NCI-H128 (cell line): ENCODE measurements at regions not wholly inside any gene's neighbourhood (a gene's known extent, or its start where the extent isn't known, plus 50 kb on each side); places are given as distances from the start of the nearest gene placed in this dataset.
"Not testable (repeated sequence)": the region's sequence is repeated elsewhere in the genome, so short reads cannot be mapped to it uniquely, and the experiment has no call there.

Source experiments
- DNase-seq: peaks from one replicate; lab custom pipeline; 2025; ENCODE audit not compliant: unreplicated experiment; lab: John Stamatoyannopoulos, UW

- no peak for DNase-seq
These were observed 110.6 kb upstream of the MEF2A start for GRCh38 chr15:99454941-99455788.

DNA sequence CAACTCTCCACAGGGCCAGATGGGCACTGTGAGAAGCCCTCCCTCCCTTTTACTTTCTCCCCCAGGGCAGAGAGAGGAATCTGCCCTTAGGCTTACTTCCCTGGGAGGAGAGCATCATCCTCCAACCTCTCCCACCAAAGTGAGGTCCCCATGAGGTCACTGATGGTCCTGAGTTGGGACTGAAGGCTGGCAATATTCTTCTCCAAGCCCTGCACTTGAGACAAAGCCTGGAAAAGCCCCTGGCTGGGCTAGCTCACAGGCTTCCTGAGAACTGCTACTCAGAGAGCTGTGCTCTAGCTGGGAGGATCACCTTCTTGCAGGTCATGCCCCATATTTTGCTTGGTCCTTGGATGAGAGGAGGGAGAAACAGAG lies 110.0 kb upstream of the MEF2A start:
- no peak for DNase-seq

- DNase-seq = no peak
These were observed 101.6 kb upstream of the MEF2A start for GRCh38 chr15:99464137-99464536.

GRCh38 chr15:99466701-99467337 lies 99.0 kb upstream of the MEF2A start:
- no peak for DNase-seq

GRCh38 chr15:99467338-99467720 lies 98.5 kb upstream of the MEF2A start:
- DNase-seq = no peak

GRCh38 chr15:99467853-99468464 lies 97.8 kb upstream of the MEF2A start:
- no peak for DNase-seq

DNA sequence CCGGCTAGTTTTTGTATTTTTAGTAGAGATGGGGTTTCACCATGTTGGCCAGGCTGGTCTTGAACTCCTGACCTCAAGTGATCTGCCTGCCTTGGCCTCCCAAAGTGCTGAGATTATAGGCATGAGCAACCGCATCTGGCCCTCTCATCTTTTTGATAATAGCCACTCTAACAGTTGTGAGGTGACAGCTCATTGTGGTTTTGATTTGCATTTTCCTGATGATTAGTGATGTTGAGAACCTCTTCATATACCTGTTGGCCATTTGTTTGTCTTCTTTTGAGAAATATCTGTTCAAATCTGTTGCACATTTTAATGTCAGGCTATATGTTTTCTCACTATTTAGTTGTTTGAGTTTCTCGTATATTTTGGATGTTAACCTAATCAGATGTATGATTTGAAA lies 95.6 kb upstream of the MEF2A start:
- not testable (repeated sequence) for DNase-seq

DNA sequence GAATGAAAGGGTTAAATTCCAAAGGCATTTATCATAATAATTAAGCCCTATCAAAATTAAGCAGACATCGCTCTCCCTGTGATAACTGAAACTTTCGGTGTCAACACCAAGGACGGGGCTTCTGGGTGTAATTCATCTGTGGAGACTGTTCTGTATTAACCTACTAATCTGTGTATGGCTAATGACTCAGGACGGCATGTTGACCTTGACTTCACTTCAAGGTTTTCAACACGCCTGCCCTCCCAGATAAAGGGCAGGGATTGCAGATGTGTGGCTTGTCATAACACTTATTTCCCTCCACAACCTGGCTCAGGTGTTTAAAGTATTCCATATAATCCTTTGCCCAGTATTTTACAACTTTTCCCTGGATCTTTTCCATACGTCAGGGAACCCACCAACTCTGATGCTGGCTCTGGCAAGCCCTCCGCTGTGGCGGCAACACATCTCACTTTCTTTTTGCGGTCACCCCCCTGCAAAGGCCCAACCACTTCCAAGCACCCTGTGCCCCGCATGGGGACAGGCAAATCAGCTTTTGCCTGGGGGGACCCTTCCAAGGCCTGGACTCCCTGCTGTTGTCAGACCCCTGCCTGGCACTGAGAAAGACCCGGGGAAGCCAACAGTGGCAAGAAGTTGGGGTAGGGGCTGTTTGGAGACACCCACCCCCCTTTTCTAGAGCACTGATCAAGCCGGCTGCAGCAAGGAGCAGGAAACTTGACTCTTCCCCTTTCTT lies 93.2 kb upstream of the MEF2A start:
- no peak for DNase-seq

DNA sequence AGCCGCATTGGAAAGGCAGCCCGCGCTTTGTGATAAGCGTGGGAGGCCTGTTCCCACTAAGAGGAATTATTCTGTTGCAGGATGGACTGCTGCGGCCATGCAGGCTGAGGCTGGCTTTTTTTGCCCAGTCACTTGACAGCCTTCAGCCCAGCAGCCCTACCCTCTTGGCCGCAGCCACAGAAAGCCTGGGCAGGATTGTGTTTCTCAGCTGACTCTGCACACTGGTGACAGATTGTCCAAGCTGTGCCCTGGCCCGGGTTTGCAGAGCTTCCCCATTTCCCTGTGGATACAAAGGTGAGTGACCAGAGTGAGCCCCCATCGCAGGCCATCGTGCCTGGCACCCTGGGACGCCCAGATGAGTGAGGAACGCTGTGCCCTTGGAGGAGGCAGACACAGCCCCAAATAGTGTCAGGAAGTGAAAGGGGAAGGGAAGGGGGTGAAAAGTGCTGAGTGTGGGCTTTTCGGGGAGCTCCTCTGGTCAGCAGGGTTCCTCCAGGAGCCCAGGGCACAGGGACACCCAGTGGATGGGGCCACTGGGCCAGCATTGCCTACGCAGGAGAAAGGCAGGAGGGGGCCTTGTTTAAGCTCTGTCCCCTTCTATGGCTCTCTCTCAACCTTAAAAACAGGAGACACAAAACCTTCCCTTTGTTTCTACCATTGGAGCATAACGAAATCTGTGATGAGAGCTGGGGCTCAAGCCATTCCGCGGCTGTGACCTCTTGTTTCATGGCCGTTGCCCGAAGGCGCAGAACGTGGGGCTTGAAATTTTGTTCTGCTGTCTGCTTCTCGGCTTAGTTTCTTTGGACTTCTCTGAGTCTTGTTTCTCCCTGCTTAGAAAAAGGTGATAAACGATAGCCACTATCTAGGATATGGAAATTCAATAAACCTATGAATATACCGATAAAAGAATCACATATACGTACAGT lies 91.5 kb upstream of the MEF2A start:
- DNase-seq = no peak

DNA sequence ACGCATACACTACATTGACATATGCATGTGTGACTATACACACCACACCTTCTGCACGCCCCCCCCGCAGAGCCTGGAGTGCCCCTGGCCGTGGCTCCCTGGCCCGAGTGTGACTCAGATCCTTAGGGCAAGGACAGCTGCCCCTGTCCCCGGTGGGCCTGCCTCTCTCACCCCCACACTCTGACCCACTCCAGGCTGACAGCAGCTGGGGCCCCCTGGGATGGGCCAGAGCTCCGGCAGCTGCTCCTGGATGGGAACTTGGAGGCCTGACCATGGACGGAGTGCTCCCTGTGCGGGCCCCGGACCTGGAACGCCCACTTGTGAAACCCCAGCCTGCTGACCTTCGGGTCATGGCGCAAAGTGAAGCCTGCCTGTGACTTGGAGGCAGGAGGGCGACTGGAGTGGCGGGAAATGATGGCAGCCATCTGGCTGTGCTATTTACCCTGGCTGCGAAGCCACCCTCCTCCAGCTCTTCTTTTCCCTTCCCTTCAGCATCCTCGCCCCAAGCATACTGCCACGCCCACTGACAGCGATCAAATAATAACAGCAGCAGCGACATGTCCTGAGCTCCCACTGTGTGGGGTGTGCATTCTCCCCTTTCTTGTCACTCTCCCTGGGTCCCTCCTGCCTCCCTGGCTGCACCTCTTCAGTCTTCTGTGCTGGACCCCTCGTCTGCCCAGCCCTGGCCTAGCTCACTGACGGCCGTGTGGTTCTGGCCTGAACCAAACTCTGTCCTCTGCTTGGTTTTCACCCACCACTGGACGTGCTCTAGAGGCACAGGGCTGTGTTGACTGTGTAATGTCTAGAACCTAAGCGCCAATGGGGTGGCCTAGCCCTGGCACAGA lies 90.7 kb upstream of the MEF2A start:
- no peak for DNase-seq

GRCh38 chr15:99475754-99476412 lies 89.9 kb upstream of the MEF2A start:
- no peak for DNase-seq

GRCh38 chr15:99476413-99477222 lies 89.2 kb upstream of the MEF2A start:
- DNase-seq = no peak

DNA sequence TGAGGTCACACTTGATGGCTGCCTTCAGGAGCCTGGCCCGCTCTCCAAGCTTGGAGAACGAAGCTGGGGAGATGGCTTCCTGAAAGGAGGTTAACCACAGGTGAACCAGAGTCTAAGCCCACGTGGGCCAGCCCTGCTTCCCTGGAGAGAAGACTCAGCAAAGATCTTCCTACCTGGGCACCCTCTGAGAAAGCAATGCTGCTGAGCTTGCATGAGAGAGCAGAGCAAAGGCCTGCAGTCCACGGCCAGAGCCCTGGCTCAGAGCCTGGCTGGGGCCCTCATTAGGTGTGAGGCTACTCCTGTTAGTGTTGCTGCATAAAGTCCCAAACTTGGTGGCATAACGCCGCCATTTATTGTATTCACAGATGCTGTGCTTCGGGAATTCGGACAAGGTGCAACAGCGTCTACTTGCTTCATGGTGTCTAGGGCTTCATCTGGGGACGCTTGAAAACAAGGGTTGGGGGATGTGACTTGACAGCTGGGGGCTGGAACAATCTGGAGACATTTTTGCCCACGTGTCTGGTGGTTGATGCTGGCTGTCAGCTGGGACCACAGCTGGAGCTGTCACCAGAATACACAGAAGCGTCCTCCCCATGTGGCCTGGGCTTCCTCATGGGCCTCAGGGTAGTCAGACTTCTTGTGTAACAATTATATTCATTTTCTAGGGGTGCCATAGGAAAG lies 87.9 kb upstream of the MEF2A start:
- no peak for DNase-seq

DNA sequence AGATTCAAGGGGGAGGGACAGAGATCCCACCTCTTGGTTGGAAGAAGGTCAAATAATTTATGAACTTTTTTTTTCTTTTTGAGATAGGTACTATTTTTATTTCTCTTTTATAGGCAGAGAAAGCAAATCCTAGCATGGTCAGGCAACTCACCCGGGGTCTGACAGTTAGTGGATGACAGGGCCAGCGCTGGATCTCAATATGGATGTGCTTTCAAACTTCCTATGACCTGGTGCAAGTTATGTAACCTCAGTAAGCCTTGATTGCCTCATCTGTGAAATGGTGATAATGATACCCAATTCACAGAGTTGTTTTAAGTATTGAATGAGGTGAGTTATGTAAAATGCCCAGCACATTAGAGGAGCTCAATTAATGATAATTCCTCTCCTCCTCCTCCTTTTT lies 86.8 kb upstream of the MEF2A start:
- DNase-seq = no peak

DNA sequence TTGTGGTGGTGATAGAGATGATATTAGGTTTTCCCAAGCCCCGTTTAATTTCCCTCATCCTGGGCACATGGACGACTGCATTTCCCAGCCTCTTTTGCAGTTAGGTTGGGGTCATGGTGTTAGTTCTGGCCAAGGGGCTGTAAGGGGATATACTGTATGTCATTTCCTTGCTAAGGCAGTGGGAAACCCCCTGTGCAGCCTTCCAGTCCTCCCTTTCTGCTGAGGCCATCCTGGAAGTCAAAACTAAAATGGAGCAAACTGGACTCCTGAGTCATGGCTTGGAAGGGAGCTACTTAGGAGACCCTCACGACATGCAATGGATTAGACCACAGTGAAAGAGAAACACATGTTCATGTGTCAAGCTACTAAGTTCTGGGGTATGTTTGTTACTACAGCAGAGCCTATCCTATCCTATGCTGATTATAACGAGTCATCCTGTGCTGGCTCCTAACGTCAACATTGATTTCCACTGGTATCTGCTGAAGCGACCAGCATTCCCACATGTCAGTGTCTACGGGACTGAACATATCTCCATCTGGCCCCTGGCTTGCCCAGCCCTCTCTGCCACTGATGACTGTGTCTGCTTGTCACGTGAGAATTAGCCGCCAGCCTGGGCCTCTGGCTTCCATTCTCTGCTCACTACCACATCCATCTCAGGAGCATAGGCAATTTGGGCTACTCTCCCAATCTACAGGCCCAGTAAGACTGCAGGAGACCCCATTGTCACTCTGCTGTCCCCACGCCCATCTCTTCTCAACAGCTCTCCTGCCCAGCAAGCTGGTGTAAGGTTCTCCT lies 85.6 kb upstream of the MEF2A start:
- no peak for DNase-seq

DNA sequence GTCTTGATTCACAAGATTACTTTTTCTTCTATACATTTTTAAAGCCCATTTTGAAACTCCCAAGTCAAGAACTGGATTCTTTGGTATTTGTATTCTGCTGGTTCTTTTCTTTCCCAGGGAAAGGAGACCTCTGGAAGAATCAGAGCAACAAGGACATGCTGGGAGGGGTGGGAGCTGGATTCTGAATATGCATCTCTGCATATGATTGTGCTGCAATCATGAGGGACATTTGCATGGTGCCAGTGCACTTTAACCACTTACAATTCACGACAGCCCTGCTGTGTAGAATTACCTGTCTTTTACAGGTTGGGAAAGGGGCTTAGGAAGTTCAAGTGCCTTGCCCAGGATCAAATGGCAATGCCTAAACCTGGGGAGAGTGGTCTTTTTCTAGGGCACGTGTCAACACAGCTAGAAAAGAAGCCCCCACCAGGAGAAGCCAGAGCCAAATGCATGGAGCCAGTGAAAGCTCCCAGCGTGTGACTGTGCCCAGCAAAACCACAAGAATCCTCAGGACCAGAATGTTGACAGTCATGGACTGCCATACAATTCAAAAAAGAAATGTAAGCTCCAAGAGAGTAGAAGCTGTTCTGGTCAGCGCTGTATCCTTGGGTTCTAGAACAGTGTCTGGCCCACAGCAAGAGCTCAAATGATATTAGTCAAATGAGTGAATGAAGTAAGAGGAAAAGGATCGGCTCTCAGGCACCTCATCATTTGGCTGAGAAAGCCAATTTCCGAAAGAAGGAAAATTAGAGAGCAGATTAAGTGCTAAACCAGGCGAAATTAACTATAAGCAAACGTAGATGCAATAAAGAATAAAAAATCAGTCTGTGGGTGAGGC lies 84.5 kb upstream of the MEF2A start:
- no peak for DNase-seq
